Keratinocyte (primary cell): ENCODE measurements at regions not wholly inside any gene's neighbourhood (a gene's known extent, or its start where the extent isn't known, plus 50 kb on each side); places are given as distances from the start of the nearest gene placed in this dataset.
A peak's percentile ranks its signal among the peaks of the same experiment; 100 is the strongest.

ENCODE experiments used
- DNase-seq: peaks from one replicate; pipeline ENCODE4 v3.0.0-alpha.2; 2011; ENCODE audit warnings: low read depth, missing footprints, low spot score
- FAIRE-seq: peaks from 2 replicates; lab custom pipeline; 2011; peaks lifted over from hg19 to GRCh38; lab: Jason Lieb, UNC
- H2AFZ ChIP-seq: 2 replicates; pipeline ENCODE4 v1.6.0; 2012; ENCODE audit warnings: low read length, control low read depth, inconsistent platforms; ENCODE audit not compliant: control insufficient read depth
- H3K27ac ChIP-seq: 2 replicates; pipeline ENCODE4 v1.5.1; 2011; ENCODE audit warnings: low read length; ENCODE audit not compliant: control insufficient read depth, insufficient read depth
- H3K27me3 ChIP-seq: 3 replicates; pipeline ENCODE4 v1.6.0; 2011; ENCODE audit warnings: low read length; ENCODE audit not compliant: control insufficient read depth, insufficient read depth; ENCODE audit errors: extremely low read depth
- H3K36me3 ChIP-seq, 2 experiments: 2 replicates in 1 of 2; 3 replicates in 1 of 2; pipeline ENCODE4 v1.5.1; 2011; ENCODE audit warnings: low read length in 2 of 2, mild to moderate bottlenecking in 1 of 2; ENCODE audit not compliant: control insufficient read depth in 2 of 2, insufficient read depth in 2 of 2; ENCODE audit errors: extremely low read depth in 1 of 2
- H3K4me1 ChIP-seq: 3 replicates; pipeline ENCODE4 v1.5.1; 2011; ENCODE audit warnings: low read length; ENCODE audit not compliant: control insufficient read depth, insufficient read depth; ENCODE audit errors: extremely low read depth
- H3K4me2 ChIP-seq: 3 replicates; pipeline ENCODE4 v1.6.0; 2011; ENCODE audit warnings: low read depth, low read length; ENCODE audit not compliant: control insufficient read depth, insufficient read depth; ENCODE audit errors: extremely low read depth
- H3K4me3 ChIP-seq, 3 experiments: fragments of 200-600 bp in 1 of 3; sonication (generic) in 1 of 3; 2 replicates in 2 of 3; 3 replicates in 1 of 3; pipeline ENCODE4 v1.5.1; 2011 to 2016; ENCODE audit warnings: low read length in 3 of 3, mild to moderate bottlenecking in 3 of 3, control low read depth in 2 of 3, inconsistent platforms in 1 of 3, low read depth in 1 of 3, mixed read lengths in 1 of 3, mixed run types in 1 of 3, moderate library complexity in 1 of 3; ENCODE audit not compliant: control insufficient read depth in 2 of 3, insufficient read depth in 2 of 3; ENCODE audit errors: extremely low read depth in 1 of 3
- H3K79me2 ChIP-seq: 2 replicates; pipeline ENCODE4 v1.6.0; 2012; ENCODE audit warnings: low read length; ENCODE audit not compliant: control insufficient read depth, insufficient read depth
- H3K9ac ChIP-seq: 3 replicates; pipeline ENCODE4 v1.6.0; 2011; ENCODE audit warnings: low read length; ENCODE audit not compliant: control insufficient read depth, insufficient read depth; ENCODE audit errors: extremely low read depth
- H3K9me1 ChIP-seq: 3 replicates; pipeline ENCODE4 v1.6.0; 2011; ENCODE audit warnings: low read length; ENCODE audit not compliant: control insufficient read depth, insufficient read depth; ENCODE audit errors: extremely low read depth
- H3K9me3 ChIP-seq: 2 replicates; pipeline ENCODE4 v1.5.1; 2012; ENCODE audit warnings: low read depth, low read length; ENCODE audit not compliant: control insufficient read depth
- H4K20me1 ChIP-seq: 3 replicates; pipeline ENCODE4 v1.6.0; 2011; ENCODE audit warnings: low read length; ENCODE audit not compliant: control insufficient read depth, insufficient read depth; ENCODE audit errors: extremely low read depth
- EZH2 ChIP-seq: IDR thresholded peaks from one replicate; pipeline ENCODE4 v1.6.1; 2012; ENCODE audit warnings: inconsistent platforms, mild to moderate bottlenecking, low read length, moderate library complexity
- dilution Hi-C: fragments of 300-500 bp; cut with MboI; formaldehyde crosslinking; loops from one replicate; pipeline ENCODE4 v1.7.0; 2020; ENCODE audit warnings: low sequenced_read_pairs; ENCODE audit not compliant: extremely low pct_ligation_motif_present
- TF ChIP-seq, protein P1 (sequence below), 3 experiments: IDR thresholded peaks in 1 of 3; conservative IDR thresholded peaks in 1 of 3; optimal IDR thresholded peaks in 1 of 3; 2 replicates in 2 of 3; 3 replicates in 1 of 3; pipeline versions ENCODE3 to v1.5.1; 2011; ENCODE audit warnings: low read length in 3 of 3, mild to moderate bottlenecking in 3 of 3, moderate library complexity in 2 of 3, control low read depth in 1 of 3, inconsistent platforms in 1 of 3; ENCODE audit not compliant: insufficient read depth in 2 of 3; ENCODE audit errors: extremely low read depth in 1 of 3

GRCh38 chr20:11200423-11200822 lies 526.6 kb upstream of the JAG1 start:
- FAIRE-seq = no peak
- Histone ChIP-seq H3K27ac (no peak overlapping the region), H4K20me1 (no peaks in the 10 kb centered on the region)

GRCh38 chr20:11204926-11205768 lies 531.3 kb upstream of the JAG1 start:
- Histone ChIP-seq H3K79me2 (no peaks in the 10 kb centered on the region), H3K27me3 (no peaks in the 10 kb centered on the region), H4K20me1 (no peaks in the 10 kb centered on the region), H3K36me3 (no peaks in the 10 kb centered on the region), H3K27ac (peak overlapping the region; percentile 70), H3K9me3 (no peaks in the 10 kb centered on the region), H3K4me3 (no peak overlapping the region), H3K9me1 (no peaks in the 10 kb centered on the region), H2AFZ (peak overlapping the region; percentile 77), H3K4me1 (peaks cover 44% of the 10 kb centered on the region), H3K9ac (peak overlapping the region; percentile 47), H3K4me2 (peak overlapping the region; percentile 49)
- dilution Hi-C loops = no loop called here
- TF ChIP-seq, protein P1, sequence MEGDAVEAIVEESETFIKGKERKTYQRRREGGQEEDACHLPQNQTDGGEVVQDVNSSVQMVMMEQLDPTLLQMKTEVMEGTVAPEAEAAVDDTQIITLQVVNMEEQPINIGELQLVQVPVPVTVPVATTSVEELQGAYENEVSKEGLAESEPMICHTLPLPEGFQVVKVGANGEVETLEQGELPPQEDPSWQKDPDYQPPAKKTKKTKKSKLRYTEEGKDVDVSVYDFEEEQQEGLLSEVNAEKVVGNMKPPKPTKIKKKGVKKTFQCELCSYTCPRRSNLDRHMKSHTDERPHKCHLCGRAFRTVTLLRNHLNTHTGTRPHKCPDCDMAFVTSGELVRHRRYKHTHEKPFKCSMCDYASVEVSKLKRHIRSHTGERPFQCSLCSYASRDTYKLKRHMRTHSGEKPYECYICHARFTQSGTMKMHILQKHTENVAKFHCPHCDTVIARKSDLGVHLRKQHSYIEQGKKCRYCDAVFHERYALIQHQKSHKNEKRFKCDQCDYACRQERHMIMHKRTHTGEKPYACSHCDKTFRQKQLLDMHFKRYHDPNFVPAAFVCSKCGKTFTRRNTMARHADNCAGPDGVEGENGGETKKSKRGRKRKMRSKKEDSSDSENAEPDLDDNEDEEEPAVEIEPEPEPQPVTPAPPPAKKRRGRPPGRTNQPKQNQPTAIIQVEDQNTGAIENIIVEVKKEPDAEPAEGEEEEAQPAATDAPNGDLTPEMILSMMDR (optimal IDR thresholded peaks at IDR 0.05 in 1 of 3, IDR thresholded peaks at IDR 0.05 in 1 of 3, conservative IDR thresholded peaks at IDR 0.05 in 1 of 3; ENCODE audit: extremely low read depth in 1 of 3, insufficient read depth in 2 of 3, low read length in 3 of 3) = peak; percentile 82 to 94 (median 93)
- TF ChIP-seq EZH2 = no peak
- FAIRE-seq (peak; percentile 97), DNase-seq (peak; percentile 48)

More at GRCh38 chr20:11200423-11200822, 526.6 kb upstream of the JAG1 start:
- no peaks in the 10 kb centered on the region for H3K9me1 ChIP-seq
- H2AFZ ChIP-seq = no peak overlapping the region
- no peaks in the 10 kb centered on the region for H3K27me3 ChIP-seq
- dilution Hi-C loops = no loop called here
- no peak for DNase-seq
- peaks cover 32% of the 10 kb centered on the region for H3K4me1 ChIP-seq
- TF ChIP-seq, protein P1 (optimal IDR thresholded peaks at IDR 0.05 in 1 of 3, IDR thresholded peaks at IDR 0.05 in 1 of 3, conservative IDR thresholded peaks at IDR 0.05 in 1 of 3; ENCODE audit: extremely low read depth in 1 of 3, insufficient read depth in 2 of 3, low read length in 3 of 3) = no peak
- no peak for TF ChIP-seq EZH2
- H3K9ac ChIP-seq = no peak overlapping the region
- H3K79me2 ChIP-seq = no peaks in the 10 kb centered on the region
- H3K4me3 ChIP-seq = no peak overlapping the region
- no peaks in the 10 kb centered on the region for H3K36me3 ChIP-seq
- H3K4me2 ChIP-seq = peak overlapping the region; percentile 19
- H3K9me3 ChIP-seq = no peaks in the 10 kb centered on the region
